Loucy (cell line): ENCODE measurements at regions not wholly inside any gene's neighbourhood (a gene's known extent, or its start where the extent isn't known, plus 50 kb on each side); places are given as distances from the start of the nearest gene placed in this dataset.

Source experiments
- H2AFZ ChIP-seq: fragments of 200-600 bp; sonication (generic); 2 replicates; pipeline ENCODE4 v1.6.0; 2016; ENCODE audit warnings: antibody characterized with exemption, mild to moderate bottlenecking, low read length, moderate library complexity
- H3F3A ChIP-seq: fragments of 200-600 bp; 2 replicates; pipeline ENCODE4 v1.6.0; 2016; ENCODE audit warnings: antibody characterized with exemption, low read depth, mild to moderate bottlenecking
- H3K27me3 ChIP-seq: fragments of 200-600 bp; sonication (generic); 2 replicates; pipeline ENCODE4 v1.6.1; 2014; ENCODE audit warnings: low read length, mild to moderate bottlenecking; ENCODE audit not compliant: insufficient read depth, poor library complexity, severe bottlenecking
- H3K36me3 ChIP-seq: fragments of 200-600 bp; sonication (generic); 2 replicates; pipeline ENCODE4 v1.6.1; 2016; ENCODE audit warnings: low read length; ENCODE audit not compliant: insufficient read depth
- H3K4me1 ChIP-seq: fragments of 200-600 bp; sonication (generic); 2 replicates; pipeline ENCODE4 v1.5.1; 2014; ENCODE audit warnings: low read length, mild to moderate bottlenecking; ENCODE audit not compliant: insufficient read depth, poor library complexity, severe bottlenecking
- H3K4me2 ChIP-seq: fragments of 200-600 bp; sonication (generic); 2 replicates; pipeline ENCODE4 v1.6.0; 2014; ENCODE audit warnings: antibody characterized with exemption, low read length, low read depth, mild to moderate bottlenecking; ENCODE audit not compliant: poor library complexity, severe bottlenecking
- H3K4me3 ChIP-seq: fragments of 200-600 bp; sonication (generic); 2 replicates; pipeline ENCODE4 v1.5.1; 2014; ENCODE audit warnings: low read length, mild to moderate bottlenecking, mixed read lengths; ENCODE audit not compliant: poor library complexity, severe bottlenecking
- H3K79me2 ChIP-seq: fragments of 200-600 bp; sonication (generic); 2 replicates; pipeline ENCODE4 v1.6.1; 2014; ENCODE audit warnings: low read length; ENCODE audit not compliant: insufficient read depth
- H3K9ac ChIP-seq: fragments of 200-600 bp; sonication (generic); 2 replicates; pipeline ENCODE4 v1.6.0; 2014; ENCODE audit warnings: mild to moderate bottlenecking, low read depth, low read length, moderate library complexity; ENCODE audit not compliant: poor library complexity, severe bottlenecking
- H3K9me2 ChIP-seq: fragments of 200-600 bp; sonication (generic); replicated peaks from 2 replicates; pipeline ENCODE4 v1.6.1; 2016; ENCODE audit warnings: low read depth, low read length, mixed read lengths
- H3K9me3 ChIP-seq: fragments of 200-600 bp; sonication (generic); 2 replicates; pipeline ENCODE4 v1.6.1; 2014; ENCODE audit warnings: mild to moderate bottlenecking, antibody characterized with exemption, low read length, low read depth; ENCODE audit not compliant: insufficient read depth
- H4K20me1 ChIP-seq: fragments of 200-600 bp; sonication (generic); 2 replicates; pipeline ENCODE4 v1.6.0; 2014; ENCODE audit warnings: antibody characterized with exemption, low read length, mild to moderate bottlenecking; ENCODE audit not compliant: insufficient read depth, poor library complexity, severe bottlenecking
- CTCF ChIP-seq: fragments of 200-600 bp; sonication (generic); conservative IDR thresholded peaks from 2 replicates; pipeline ENCODE4 v1.5.1; 2014; ENCODE audit warnings: mild to moderate bottlenecking, antibody characterized with exemption, low read length
- EZH2phosphoT487 ChIP-seq: fragments of 200-600 bp; IDR thresholded peaks from 2 replicates; pipeline ENCODE4 v1.6.1; 2018; ENCODE audit warnings: antibody characterized with exemption, mild to moderate bottlenecking, moderate library complexity, borderline replicate concordance

- Histone ChIP-seq H3K9me2 (no peaks in the 10 kb centered on the region), H3K4me3 (no peak overlapping the region), H3K9ac (no peak overlapping the region), H3K79me2 (no peaks in the 10 kb centered on the region), H4K20me1 (no peaks in the 10 kb centered on the region), H3K36me3 (no peaks in the 10 kb centered on the region), H3K9me3 (no peaks in the 10 kb centered on the region), H3K27me3 (no peaks in the 10 kb centered on the region), H3K4me1 (no peaks in the 10 kb centered on the region), H3F3A (no peaks in the 10 kb centered on the region), H2AFZ (no peak overlapping the region), H3K4me2 (no peak overlapping the region)
- TF ChIP-seq EZH2phosphoT487 (no peak), CTCF (no peak)
Measured at GRCh38 chr3:81029861-81030260, 731.6 kb downstream of the GBE1 start.

- Histone ChIP-seq H2AFZ (no peak overlapping the region), H3K4me2 (no peak overlapping the region), H3K27me3 (no peaks in the 10 kb centered on the region), H3K9me2 (no peaks in the 10 kb centered on the region), H3K4me3 (no peak overlapping the region), H4K20me1 (no peaks in the 10 kb centered on the region), H3K9me3 (no peaks in the 10 kb centered on the region), H3K36me3 (no peaks in the 10 kb centered on the region), H3K79me2 (no peaks in the 10 kb centered on the region), H3K4me1 (no peaks in the 10 kb centered on the region), H3K9ac (no peak overlapping the region), H3F3A (no peaks in the 10 kb centered on the region)
- TF ChIP-seq CTCF (no peak), EZH2phosphoT487 (no peak)
Measured at GRCh38 chr3:81027344-81027743, 734.1 kb downstream of the GBE1 start.

DNA sequence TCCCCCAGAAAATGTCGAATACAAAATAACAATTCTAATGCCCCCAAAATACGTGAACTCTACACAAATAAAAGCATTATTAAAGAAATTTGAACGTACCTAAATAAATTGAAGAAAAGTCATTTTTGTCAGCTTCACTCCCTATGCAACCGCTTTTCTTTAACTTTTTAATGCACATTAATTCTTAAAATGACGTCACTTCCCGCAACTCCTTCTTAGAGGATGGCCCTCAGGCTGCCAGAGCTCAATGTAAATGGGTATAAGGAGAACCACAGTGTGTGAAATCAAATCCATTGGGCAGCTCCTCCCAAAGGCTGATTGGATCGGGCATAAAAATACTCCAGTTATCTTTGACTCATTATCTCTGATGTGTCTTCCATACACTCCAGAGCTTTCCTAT, 736.9 kb downstream of the GBE1 start:
- H3K4me1 ChIP-seq, result no peaks in the 10 kb centered on the region
- no peaks in the 10 kb centered on the region for H3F3A ChIP-seq
- H4K20me1 ChIP-seq, result no peaks in the 10 kb centered on the region
- no peak overlapping the region for H3K9ac ChIP-seq
- no peaks in the 10 kb centered on the region for H3K27me3 ChIP-seq
- H2AFZ ChIP-seq, result no peak overlapping the region
- no peaks in the 10 kb centered on the region for H3K36me3 ChIP-seq
- H3K9me3 ChIP-seq, result no peaks in the 10 kb centered on the region
- no peak overlapping the region for H3K4me2 ChIP-seq
- no peak overlapping the region for H3K4me3 ChIP-seq
- TF ChIP-seq EZH2phosphoT487 (no peak), CTCF (no peak)
- no peaks in the 10 kb centered on the region for H3K9me2 ChIP-seq
- no peaks in the 10 kb centered on the region for H3K79me2 ChIP-seq
